ENCODE measurements at regions not wholly inside any gene's neighbourhood (a gene's known extent, or its start where the extent isn't known, plus 50 kb on each side); places are given as distances from the start of the nearest gene placed in this dataset.
A peak's percentile ranks its signal among the peaks of the same experiment; 100 is the strongest.

GRCh38 chr18:56273541-56274219, 364.7 kb downstream of the TXNL1 start:
- DNase-seq, result no peak

GRCh38 chr18:56270671-56271250, 367.6 kb downstream of the TXNL1 start:
- DNase-seq, result no peak

GRCh38 chr18:56269958-56270357, 368.4 kb downstream of the TXNL1 start:
- DNase-seq, result no peak

- no peak for DNase-seq
Observed at GRCh38 chr18:56268952-56269351, 369.4 kb downstream of the TXNL1 start.

- no peak for DNase-seq
Observed at GRCh38 chr18:56267334-56267733, 371.1 kb downstream of the TXNL1 start.

GRCh38 chr18:56258178-56258577, 380.2 kb downstream of the TXNL1 start:
- no peak for DNase-seq

GRCh38 chr18:56257205-56257604, 381.2 kb downstream of the TXNL1 start:
- no peak for DNase-seq

GRCh38 chr18:56256659-56257058, 381.7 kb downstream of the TXNL1 start:
- no peak for DNase-seq

GRCh38 chr18:56255381-56255780, 383.0 kb downstream of the TXNL1 start:
- DNase-seq, result no peak

GRCh38 chr18:56252456-56252855, 385.9 kb downstream of the TXNL1 start:
- DNase-seq, result no peak

GRCh38 chr18:56248610-56249235, 389.7 kb downstream of the TXNL1 start:
- DNase-seq, result no peak

- DNase-seq, result no peak
Observed at GRCh38 chr18:56246916-56247315, 391.5 kb downstream of the TXNL1 start.

GRCh38 chr18:56245866-56246580, 392.4 kb downstream of the TXNL1 start:
- DNase-seq, result peak; percentile 15

GRCh38 chr18:56240405-56240804, 398.0 kb downstream of the TXNL1 start:
- DNase-seq, result no peak

- no peak for DNase-seq
Observed at GRCh38 chr18:56238576-56238975, 399.8 kb downstream of the TXNL1 start.

GRCh38 chr18:56235481-56236013, 402.8 kb downstream of the TXNL1 start:
- peak; percentile 22 for DNase-seq

GRCh38 chr18:56235071-56235470, 403.3 kb downstream of the TXNL1 start:
- no peak for DNase-seq

- no peak for DNase-seq
Observed at GRCh38 chr18:56233595-56233994, 404.8 kb downstream of the TXNL1 start.

GRCh38 chr18:56226025-56226424, 412.4 kb downstream of the TXNL1 start:
- no peak for DNase-seq

- no peak for DNase-seq
Observed at GRCh38 chr18:56224669-56225561, 413.5 kb downstream of the TXNL1 start.

- DNase-seq, result no peak
Observed at GRCh38 chr18:56221195-56222065, 417.0 kb downstream of the TXNL1 start.

Data from left kidney (tissue), 1 donor.